Fibroblast of lung (primary cell): ENCODE measurements at regions not wholly inside any gene's neighbourhood (a gene's known extent, or its start where the extent isn't known, plus 50 kb on each side); places are given as distances from the start of the nearest gene placed in this dataset.

ENCODE experiments used
- DNase-seq, 2 donors: peaks; one replicate each; pipeline versions ENCODE4 v3.0.0 to v3.0.0-alpha.2; 2010; ENCODE audit warnings: low read depth in 2 of 2
- H2AFZ ChIP-seq: 2 replicates; pipeline ENCODE4 v1.5.1; 2012; ENCODE audit warnings: low read length, control low read depth, inconsistent platforms
- H3K27ac ChIP-seq: 2 replicates; pipeline ENCODE4 v1.5.1; 2011; ENCODE audit warnings: low read length, control low read depth; ENCODE audit not compliant: insufficient read depth
- H3K27me3 ChIP-seq: 2 replicates; pipeline ENCODE4 v1.5.1; 2011; ENCODE audit warnings: mild to moderate bottlenecking, low read length; ENCODE audit not compliant: control insufficient read depth, insufficient read depth
- H3K36me3 ChIP-seq: 2 replicates; pipeline ENCODE4 v1.5.1; 2011; ENCODE audit warnings: low read length; ENCODE audit not compliant: control insufficient read depth, insufficient read depth
- H3K4me1 ChIP-seq: 2 replicates; pipeline ENCODE4 v1.5.1; 2011; ENCODE audit warnings: low read length; ENCODE audit not compliant: control insufficient read depth, insufficient read depth; ENCODE audit errors: extremely low read depth
- H3K4me2 ChIP-seq: 2 replicates; pipeline ENCODE4 v1.5.1; 2011; ENCODE audit warnings: low read length, control low read depth; ENCODE audit not compliant: insufficient read depth; ENCODE audit errors: extremely low read depth
- H3K4me3 ChIP-seq, 4 experiments: fragments of 200-600 bp in 1 of 4; sonication (generic) in 1 of 4; replicated peaks in 1 of 4; 2 replicates each; pipeline ENCODE4 v1.5.1; 2011 to 2016; ENCODE audit warnings: low read length in 4 of 4, low read depth in 3 of 4, mild to moderate bottlenecking in 3 of 4, control low read depth in 2 of 4, inconsistent platforms in 1 of 4, mixed read lengths in 1 of 4; ENCODE audit not compliant: insufficient read depth in 1 of 4; ENCODE audit errors: control extremely low read depth in 1 of 4
- H3K79me2 ChIP-seq: 2 replicates; pipeline ENCODE4 v1.5.1; 2012; ENCODE audit warnings: mild to moderate bottlenecking, low read length, inconsistent platforms; ENCODE audit not compliant: control insufficient read depth, insufficient read depth
- H3K9ac ChIP-seq: 2 replicates; pipeline ENCODE4 v1.5.1; 2011; ENCODE audit warnings: mild to moderate bottlenecking, low read length, control low read depth; ENCODE audit not compliant: insufficient read depth
- H3K9me3 ChIP-seq: 2 replicates; pipeline ENCODE4 v1.5.1; 2012; ENCODE audit warnings: low read depth, low read length; ENCODE audit not compliant: control insufficient read depth, insufficient read depth
- H4K20me1 ChIP-seq: 2 replicates; pipeline ENCODE4 v1.5.1; 2011; ENCODE audit warnings: low read length; ENCODE audit not compliant: control insufficient read depth, insufficient read depth; ENCODE audit errors: extremely low read depth
- EZH2 ChIP-seq: IDR thresholded peaks from 2 replicates; pipeline ENCODE4 v1.5.1; 2012; ENCODE audit warnings: low read length, control low read depth, mild to moderate bottlenecking; ENCODE audit errors: missing control alignments
- TF ChIP-seq, protein P1 (sequence below), 2 donors: IDR thresholded peaks in 1 of 2; conservative IDR thresholded peaks in 1 of 2; 1 replicate in 1 of 2; 2 replicates in 1 of 2; pipeline ENCODE4 v1.5.1; 2011 to 2012; ENCODE audit warnings: low read length in 2 of 2, control low read depth in 1 of 2, inconsistent platforms in 1 of 2, low read depth in 1 of 2, mild to moderate bottlenecking in 1 of 2

- Histone ChIP-seq H3K4me3 (no peak overlapping the region), H3K4me2 (no peak overlapping the region)
- DNase-seq = no peak
These were observed 867.2 kb downstream of the CDH11 start for GRCh38 chr16:64254443-64255367.

GRCh38 chr16:64253525-64253924 is 868.3 kb downstream of the CDH11 start:
- DNase-seq = peak in 1 of 2 donors; percentile 23
- no peaks in the 10 kb centered on the region for H3K4me1 ChIP-seq

More at GRCh38 chr16:64254443-64255367, 867.2 kb downstream of the CDH11 start:
- Histone ChIP-seq H3K9ac (no peak overlapping the region), H3K4me1 (no peaks in the 10 kb centered on the region), H3K27ac (no peak overlapping the region), H3K79me2 (no peaks in the 10 kb centered on the region), H2AFZ (no peak overlapping the region), H3K9me3 (no peaks in the 10 kb centered on the region), H3K36me3 (no peaks in the 10 kb centered on the region), H3K27me3 (no peaks in the 10 kb centered on the region), H4K20me1 (no peaks in the 10 kb centered on the region)
- no peak for TF ChIP-seq EZH2
- TF ChIP-seq, protein P1, sequence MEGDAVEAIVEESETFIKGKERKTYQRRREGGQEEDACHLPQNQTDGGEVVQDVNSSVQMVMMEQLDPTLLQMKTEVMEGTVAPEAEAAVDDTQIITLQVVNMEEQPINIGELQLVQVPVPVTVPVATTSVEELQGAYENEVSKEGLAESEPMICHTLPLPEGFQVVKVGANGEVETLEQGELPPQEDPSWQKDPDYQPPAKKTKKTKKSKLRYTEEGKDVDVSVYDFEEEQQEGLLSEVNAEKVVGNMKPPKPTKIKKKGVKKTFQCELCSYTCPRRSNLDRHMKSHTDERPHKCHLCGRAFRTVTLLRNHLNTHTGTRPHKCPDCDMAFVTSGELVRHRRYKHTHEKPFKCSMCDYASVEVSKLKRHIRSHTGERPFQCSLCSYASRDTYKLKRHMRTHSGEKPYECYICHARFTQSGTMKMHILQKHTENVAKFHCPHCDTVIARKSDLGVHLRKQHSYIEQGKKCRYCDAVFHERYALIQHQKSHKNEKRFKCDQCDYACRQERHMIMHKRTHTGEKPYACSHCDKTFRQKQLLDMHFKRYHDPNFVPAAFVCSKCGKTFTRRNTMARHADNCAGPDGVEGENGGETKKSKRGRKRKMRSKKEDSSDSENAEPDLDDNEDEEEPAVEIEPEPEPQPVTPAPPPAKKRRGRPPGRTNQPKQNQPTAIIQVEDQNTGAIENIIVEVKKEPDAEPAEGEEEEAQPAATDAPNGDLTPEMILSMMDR (conservative IDR thresholded peaks at IDR 0.05 in 1 of 2, IDR thresholded peaks at IDR 0.05 in 1 of 2; ENCODE audit: low read depth in 1 of 2, low read length in 2 of 2) = no peak

DNA sequence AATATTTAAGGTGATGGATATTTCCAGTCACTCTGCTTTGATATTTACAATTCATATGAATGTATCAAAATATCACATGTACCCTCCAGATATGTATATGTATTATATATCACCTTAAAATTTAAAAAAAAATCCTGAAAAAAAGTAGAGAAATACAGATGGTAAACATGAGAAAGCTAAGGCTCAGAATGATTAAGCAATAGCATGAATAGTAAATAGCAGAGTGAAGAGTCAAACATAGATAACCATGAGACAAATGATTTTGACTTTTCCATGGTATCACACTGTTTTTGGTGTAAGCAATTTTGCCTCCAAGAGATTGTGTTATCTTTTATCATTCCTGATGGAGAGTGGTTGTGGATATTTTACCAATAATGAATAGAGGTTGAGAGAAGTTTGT is 868.8 kb downstream of the CDH11 start:
- Histone ChIP-seq H3K36me3 (no peaks in the 10 kb centered on the region), H4K20me1 (no peaks in the 10 kb centered on the region), H3K27me3 (no peaks in the 10 kb centered on the region), H2AFZ (no peak overlapping the region), H3K27ac (no peak overlapping the region), H3K4me1 (no peaks in the 10 kb centered on the region), H3K4me2 (no peak overlapping the region), H3K4me3 (no peak overlapping the region), H3K9ac (no peak overlapping the region), H3K79me2 (no peaks in the 10 kb centered on the region), H3K9me3 (no peaks in the 10 kb centered on the region)
- peak in 1 of 2 donors; percentile 24 for DNase-seq
- no peak for TF ChIP-seq EZH2
- TF ChIP-seq, protein P1 (conservative IDR thresholded peaks at IDR 0.05 in 1 of 2, IDR thresholded peaks at IDR 0.05 in 1 of 2; ENCODE audit: low read depth in 1 of 2, low read length in 2 of 2) = no peak

More at GRCh38 chr16:64253525-64253924, 868.3 kb downstream of the CDH11 start:
- no peaks in the 10 kb centered on the region for H3K36me3 ChIP-seq
- no peak overlapping the region for H3K4me2 ChIP-seq
- H3K27ac ChIP-seq = no peak overlapping the region
- no peak overlapping the region for H2AFZ ChIP-seq
- H3K9me3 ChIP-seq = no peaks in the 10 kb centered on the region
- no peaks in the 10 kb centered on the region for H4K20me1 ChIP-seq
- H3K79me2 ChIP-seq = no peaks in the 10 kb centered on the region
- H3K27me3 ChIP-seq = no peaks in the 10 kb centered on the region
- H3K9ac ChIP-seq = no peak overlapping the region
- TF ChIP-seq, protein P1 (conservative IDR thresholded peaks at IDR 0.05 in 1 of 2, IDR thresholded peaks at IDR 0.05 in 1 of 2; ENCODE audit: low read depth in 1 of 2, low read length in 2 of 2) = no peak
- TF ChIP-seq EZH2 = no peak
- H3K4me3 ChIP-seq = no peak overlapping the region
